ENCODE measurements at regions not wholly inside any gene's neighbourhood (a gene's known extent, or its start where the extent isn't known, plus 50 kb on each side); places are given as distances from the start of the nearest gene placed in this dataset.

DNA sequence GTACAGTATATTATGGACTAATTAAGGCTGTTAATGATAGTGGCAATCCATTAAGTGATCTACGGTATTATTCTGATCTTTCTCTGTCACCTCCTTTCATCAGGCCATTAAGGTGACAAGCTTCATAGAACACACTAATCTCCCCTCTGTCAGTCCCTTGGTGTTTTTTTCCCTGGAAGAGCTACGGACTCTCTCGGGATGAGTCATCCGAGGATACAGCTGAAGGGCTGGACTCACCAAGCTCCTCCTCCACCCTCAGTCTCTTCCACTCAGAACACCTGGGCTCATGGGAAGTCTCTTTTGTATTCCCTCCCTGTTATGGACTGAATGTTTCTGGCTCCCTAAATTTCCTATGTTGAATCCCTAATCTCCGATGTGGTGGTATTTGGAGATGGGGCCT, 69.8 kb upstream of the PLXNA4 start:
- Histone ChIP-seq H3K9me2 (ENCODE audit: insufficient read depth) (no peaks in the 10 kb centered on the region), H3K4me3 (no peak overlapping the region), H4K20me1 (ENCODE audit: insufficient read depth) (no peaks in the 10 kb centered on the region), H2AFZ (no peak overlapping the region), H3K27me3 (replicated peaks; ENCODE audit: insufficient read depth) (no peaks in the 10 kb centered on the region; the same call in 1 of the 2 replicates), H3K4me1 (ENCODE audit: insufficient read depth) (0 out of 2 replicates have a peak, but pooled peaks cover 5% of the 10 kb centered on the region), H3K79me2 (ENCODE audit: insufficient read depth) (no peaks in the 10 kb centered on the region), H3K4me2 (ENCODE audit: unreplicated experiment) (no peak overlapping the region), H3K9ac (no peak overlapping the region), H3K9me3 (ENCODE audit: low read depth) (no peaks in the 10 kb centered on the region), H3F3A (ENCODE audit: insufficient read depth) (no peaks in the 10 kb centered on the region; the same call in 1 of the 2 replicates), H3K27ac (no peak overlapping the region), H3K36me3 (ENCODE audit: low read depth) (no peaks in the 10 kb centered on the region)
- 66 to 69% methylated on average over 5 of the region's 5 CpGs for WGBS, 2 experiments (ENCODE audit: low coverage in 1 of 2, low lambda C conversion rate in 2 of 2, missing lambda C conversion rate in 2 of 2)
- in situ Hi-C loops (cut with MboI) = no loop called here
- no peak for DNase-seq
- TF ChIP-seq EZH2 (IDR thresholded peaks at IDR 0.05; ENCODE audit: insufficient read depth, poor library complexity, severe bottlenecking) (no peak), EZH2phosphoT487 (IDR thresholded peaks at IDR 0.05; ENCODE audit: insufficient read depth, low read depth) (no peak)

DNA sequence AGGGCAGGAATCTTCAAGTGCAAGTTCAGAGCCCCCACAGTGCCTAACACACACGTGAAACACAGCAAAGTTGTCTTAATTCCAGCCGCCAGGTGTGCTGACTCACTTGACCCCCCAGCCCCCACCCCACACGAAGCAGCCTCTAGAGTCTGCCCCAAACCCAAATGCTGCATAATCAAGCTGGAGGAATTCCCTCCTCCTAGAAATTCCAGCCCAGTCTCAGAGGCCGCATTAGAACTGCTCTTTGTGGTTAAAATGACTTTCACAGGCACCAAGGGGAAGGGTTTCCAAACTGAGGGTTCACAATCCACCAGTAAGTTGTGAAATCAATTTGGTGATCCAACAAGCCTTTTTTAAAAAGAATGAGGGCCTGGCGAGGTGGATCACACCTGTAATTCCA, 67.0 kb upstream of the PLXNA4 start:
- Histone ChIP-seq H3K9me2 (ENCODE audit: insufficient read depth) (no peaks in the 10 kb centered on the region), H3F3A (ENCODE audit: insufficient read depth) (no peaks in the 10 kb centered on the region), H3K4me2 (ENCODE audit: unreplicated experiment) (no peak overlapping the region), H3K9me3 (ENCODE audit: low read depth) (no peaks in the 10 kb centered on the region), H3K9ac (no peak overlapping the region), H3K4me1 (ENCODE audit: insufficient read depth) (no peaks in the 10 kb centered on the region), H4K20me1 (ENCODE audit: insufficient read depth) (no peaks in the 10 kb centered on the region), H3K27me3 (replicated peaks; ENCODE audit: insufficient read depth) (no peaks in the 10 kb centered on the region), H3K79me2 (ENCODE audit: insufficient read depth) (no peaks in the 10 kb centered on the region), H3K27ac (no peak overlapping the region), H3K4me3 (no peak overlapping the region), H2AFZ (no peak overlapping the region), H3K36me3 (ENCODE audit: low read depth) (no peaks in the 10 kb centered on the region)
- TF ChIP-seq EZH2 (IDR thresholded peaks at IDR 0.05; ENCODE audit: insufficient read depth, poor library complexity, severe bottlenecking) = no peak
- no peak for TF ChIP-seq EZH2phosphoT487 (IDR thresholded peaks at IDR 0.05; ENCODE audit: insufficient read depth, low read depth)
- in situ Hi-C loops (cut with MboI) = no loop called here
- WGBS, 2 experiments (ENCODE audit: low coverage in 1 of 2, low lambda C conversion rate in 2 of 2, missing lambda C conversion rate in 2 of 2) = 38 to 42% methylated on average over 4 to 5 of the region's 5 CpGs
- no peak for DNase-seq

DNA sequence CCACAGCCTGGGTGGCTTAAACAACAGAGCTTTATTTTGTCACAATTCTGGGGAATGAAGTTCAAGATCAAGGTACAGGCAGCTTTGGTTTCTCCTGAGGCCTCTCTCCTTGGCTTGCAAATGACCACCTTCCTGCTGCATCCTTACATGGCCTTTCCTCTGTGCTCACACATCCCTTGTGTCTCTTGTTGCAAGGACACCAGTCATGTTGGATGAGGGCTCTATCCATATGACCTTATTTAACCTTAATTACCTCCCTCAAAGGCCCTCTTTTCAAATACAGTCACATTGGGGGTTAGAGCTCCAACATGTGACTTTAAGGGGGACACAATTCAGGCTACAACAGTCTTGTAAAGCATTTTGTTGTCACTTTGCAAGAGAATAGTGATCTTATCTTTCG, 65.0 kb upstream of the PLXNA4 start:
- no peaks in the 10 kb centered on the region for H3K4me1 ChIP-seq (ENCODE audit: insufficient read depth)
- no peaks in the 10 kb centered on the region for H3K36me3 ChIP-seq (ENCODE audit: low read depth)
- no peak overlapping the region for H3K4me2 ChIP-seq (ENCODE audit: unreplicated experiment)
- no peaks in the 10 kb centered on the region; the same call in 1 of the 2 replicates for H3K27me3 ChIP-seq (replicated peaks; ENCODE audit: insufficient read depth)
- no peak overlapping the region for H2AFZ ChIP-seq
- no peaks in the 10 kb centered on the region for H4K20me1 ChIP-seq (ENCODE audit: insufficient read depth)
- in situ Hi-C loops (cut with MboI) = no loop called here
- no peaks in the 10 kb centered on the region for H3K79me2 ChIP-seq (ENCODE audit: insufficient read depth)
- H3F3A ChIP-seq (ENCODE audit: insufficient read depth) = no peaks in the 10 kb centered on the region
- H3K9me3 ChIP-seq (ENCODE audit: low read depth) = no peaks in the 10 kb centered on the region
- no peak for DNase-seq
- no peaks in the 10 kb centered on the region for H3K9me2 ChIP-seq (ENCODE audit: insufficient read depth)
- TF ChIP-seq EZH2phosphoT487 (IDR thresholded peaks at IDR 0.05; ENCODE audit: insufficient read depth, low read depth) (no peak), EZH2 (IDR thresholded peaks at IDR 0.05; ENCODE audit: insufficient read depth, poor library complexity, severe bottlenecking) (no peak)
- no peak overlapping the region for H3K9ac ChIP-seq
- H3K27ac ChIP-seq = no peak overlapping the region
- no peak overlapping the region for H3K4me3 ChIP-seq
- 48 to 53% methylated on average over 1 of the region's 1 CpG for WGBS, 2 experiments (ENCODE audit: low coverage in 1 of 2, low lambda C conversion rate in 2 of 2, missing lambda C conversion rate in 2 of 2)

DNA sequence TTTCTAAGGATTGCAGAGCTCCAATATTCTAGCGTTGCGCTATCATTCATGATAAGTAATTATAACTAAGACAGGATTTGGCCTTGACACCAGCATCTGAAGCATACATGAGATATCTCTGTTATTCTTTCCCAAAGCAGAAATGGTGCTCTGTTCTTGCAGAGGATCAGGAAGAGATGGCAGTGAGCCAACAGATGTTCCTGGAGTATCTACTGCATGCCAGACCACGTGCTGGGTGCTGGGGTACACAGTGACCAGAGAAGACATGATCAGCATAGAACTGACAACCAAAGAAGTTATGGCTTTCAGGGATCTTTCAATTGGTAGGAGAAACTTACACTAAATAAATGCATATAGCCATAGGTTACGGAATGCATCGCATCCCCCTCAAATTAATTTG, 63.7 kb upstream of the PLXNA4 start:
- Histone ChIP-seq H3K4me3 (no peak overlapping the region), H4K20me1 (ENCODE audit: insufficient read depth) (no peaks in the 10 kb centered on the region), H3F3A (ENCODE audit: insufficient read depth) (no peaks in the 10 kb centered on the region), H3K36me3 (ENCODE audit: low read depth) (no peaks in the 10 kb centered on the region), H3K79me2 (ENCODE audit: insufficient read depth) (no peaks in the 10 kb centered on the region), H3K9ac (no peak overlapping the region), H3K4me2 (ENCODE audit: unreplicated experiment) (no peak overlapping the region), H3K4me1 (ENCODE audit: insufficient read depth) (no peaks in the 10 kb centered on the region), H2AFZ (no peak overlapping the region), H3K9me3 (ENCODE audit: low read depth) (no peaks in the 10 kb centered on the region), H3K27me3 (replicated peaks; ENCODE audit: insufficient read depth) (no peaks in the 10 kb centered on the region; the same call in 1 of the 2 replicates), H3K27ac (no peak overlapping the region), H3K9me2 (ENCODE audit: insufficient read depth) (no peaks in the 10 kb centered on the region)
- no peak for DNase-seq
- TF ChIP-seq EZH2phosphoT487 (IDR thresholded peaks at IDR 0.05; ENCODE audit: insufficient read depth, low read depth) (no peak), EZH2 (IDR thresholded peaks at IDR 0.05; ENCODE audit: insufficient read depth, poor library complexity, severe bottlenecking) (no peak)
- WGBS, 2 experiments (ENCODE audit: low coverage in 1 of 2, low lambda C conversion rate in 2 of 2, missing lambda C conversion rate in 2 of 2) = 62 to 70% methylated on average over 5 of the region's 5 CpGs
- in situ Hi-C loops (cut with MboI) = no loop called here

DNA sequence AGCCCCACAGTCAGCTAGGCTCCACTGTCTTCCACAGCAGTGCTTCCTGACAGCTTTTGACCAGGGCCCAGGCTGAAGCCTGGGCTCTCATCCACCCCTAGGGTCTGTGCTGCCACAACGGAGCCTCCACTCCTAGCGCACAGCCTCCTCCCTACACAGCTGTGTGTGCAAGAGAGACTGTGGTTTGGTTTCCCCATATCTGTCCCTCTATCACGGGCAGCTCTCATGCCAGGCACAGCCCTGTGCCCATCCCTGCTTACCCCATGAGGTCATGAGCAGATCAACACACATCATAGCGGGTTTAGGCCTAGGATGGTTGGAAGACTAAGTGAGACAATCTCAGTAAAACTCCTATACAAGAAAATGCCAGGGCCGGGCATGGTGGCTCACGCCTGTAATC, 61.7 kb upstream of the PLXNA4 start:
- in situ Hi-C loops (cut with MboI) = no loop called here
- Histone ChIP-seq H3K4me2 (ENCODE audit: unreplicated experiment) (no peak overlapping the region), H3K4me1 (ENCODE audit: insufficient read depth) (no peaks in the 10 kb centered on the region), H3K9me3 (ENCODE audit: low read depth) (no peaks in the 10 kb centered on the region), H3K79me2 (ENCODE audit: insufficient read depth) (no peaks in the 10 kb centered on the region), H2AFZ (no peak overlapping the region), H3K27me3 (replicated peaks; ENCODE audit: insufficient read depth) (no peaks in the 10 kb centered on the region; the same call in 1 of the 2 replicates), H3K9me2 (ENCODE audit: insufficient read depth) (no peaks in the 10 kb centered on the region), H3K9ac (no peak overlapping the region), H3K4me3 (no peak overlapping the region), H3K36me3 (ENCODE audit: low read depth) (no peaks in the 10 kb centered on the region), H4K20me1 (ENCODE audit: insufficient read depth) (no peaks in the 10 kb centered on the region), H3F3A (ENCODE audit: insufficient read depth) (no peaks in the 10 kb centered on the region), H3K27ac (no peak overlapping the region)
- 62 to 71% methylated on average over 6 of the region's 6 CpGs for WGBS, 2 experiments (ENCODE audit: low coverage in 1 of 2, low lambda C conversion rate in 2 of 2, missing lambda C conversion rate in 2 of 2)
- DNase-seq = no peak
- TF ChIP-seq EZH2phosphoT487 (IDR thresholded peaks at IDR 0.05; ENCODE audit: insufficient read depth, low read depth) (no peak), EZH2 (IDR thresholded peaks at IDR 0.05; ENCODE audit: insufficient read depth, poor library complexity, severe bottlenecking) (no peak)
